ENCODE measurements at regions not wholly inside any gene's neighbourhood (a gene's known extent, or its start where the extent isn't known, plus 50 kb on each side); places are given as distances from the start of the nearest gene placed in this dataset.
A peak's percentile ranks its signal among the peaks of the same experiment; 100 is the strongest.

DNA sequence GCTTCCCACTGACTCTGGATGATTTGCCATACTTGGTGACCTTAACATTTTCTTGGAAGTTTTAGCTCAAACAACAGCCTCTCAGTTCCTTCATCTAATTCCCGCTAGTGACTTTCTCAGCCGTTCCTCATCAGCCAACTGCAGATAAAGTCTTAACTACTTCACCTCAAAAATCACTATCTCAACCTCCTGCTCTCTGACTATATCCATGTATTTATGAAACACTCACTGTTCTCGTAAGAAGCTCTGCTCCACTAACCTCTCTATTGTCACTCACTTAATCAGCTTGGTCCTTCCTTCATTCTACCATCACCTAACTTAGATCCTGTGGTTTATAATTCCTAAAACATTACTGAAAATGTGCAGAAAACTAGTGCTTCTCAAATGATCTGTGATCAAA, 1551.6 kb downstream of the MRPL39 start:
- no peaks in the 10 kb centered on the region for H3K9me3 ChIP-seq (ENCODE audit: insufficient read depth, low read depth, low read length)
- H3K4me1 ChIP-seq (ENCODE audit: insufficient read depth, low read length, poor library complexity, severe bottlenecking): no peaks in the 10 kb centered on the region
- no peaks in the 10 kb centered on the region for H3F3A ChIP-seq (ENCODE audit: low read depth)
- H3K27me3 ChIP-seq (ENCODE audit: insufficient read depth, low read length, poor library complexity, severe bottlenecking): no peaks in the 10 kb centered on the region
- no peaks in the 10 kb centered on the region for H3K79me2 ChIP-seq (ENCODE audit: insufficient read depth, low read length)
- no peaks in the 10 kb centered on the region for H3K9me2 ChIP-seq (replicated peaks; ENCODE audit: low read depth, low read length)
- TF ChIP-seq, protein P1, sequence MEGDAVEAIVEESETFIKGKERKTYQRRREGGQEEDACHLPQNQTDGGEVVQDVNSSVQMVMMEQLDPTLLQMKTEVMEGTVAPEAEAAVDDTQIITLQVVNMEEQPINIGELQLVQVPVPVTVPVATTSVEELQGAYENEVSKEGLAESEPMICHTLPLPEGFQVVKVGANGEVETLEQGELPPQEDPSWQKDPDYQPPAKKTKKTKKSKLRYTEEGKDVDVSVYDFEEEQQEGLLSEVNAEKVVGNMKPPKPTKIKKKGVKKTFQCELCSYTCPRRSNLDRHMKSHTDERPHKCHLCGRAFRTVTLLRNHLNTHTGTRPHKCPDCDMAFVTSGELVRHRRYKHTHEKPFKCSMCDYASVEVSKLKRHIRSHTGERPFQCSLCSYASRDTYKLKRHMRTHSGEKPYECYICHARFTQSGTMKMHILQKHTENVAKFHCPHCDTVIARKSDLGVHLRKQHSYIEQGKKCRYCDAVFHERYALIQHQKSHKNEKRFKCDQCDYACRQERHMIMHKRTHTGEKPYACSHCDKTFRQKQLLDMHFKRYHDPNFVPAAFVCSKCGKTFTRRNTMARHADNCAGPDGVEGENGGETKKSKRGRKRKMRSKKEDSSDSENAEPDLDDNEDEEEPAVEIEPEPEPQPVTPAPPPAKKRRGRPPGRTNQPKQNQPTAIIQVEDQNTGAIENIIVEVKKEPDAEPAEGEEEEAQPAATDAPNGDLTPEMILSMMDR (conservative IDR thresholded peaks at IDR 0.05; ENCODE audit: low read length): no peak
- TF ChIP-seq EZH2phosphoT487 (IDR thresholded peaks at IDR 0.05; ENCODE audit: borderline replicate concordance): no peak
- no peak overlapping the region for H3K9ac ChIP-seq (ENCODE audit: low read depth, low read length, poor library complexity, severe bottlenecking)
- H3K36me3 ChIP-seq (ENCODE audit: insufficient read depth, low read length): no peaks in the 10 kb centered on the region
- no peak overlapping the region for H2AFZ ChIP-seq (ENCODE audit: low read length)
- no peak overlapping the region for H3K4me2 ChIP-seq (ENCODE audit: low read depth, low read length, poor library complexity, severe bottlenecking)
- H3K4me3 ChIP-seq (ENCODE audit: low read length, poor library complexity, severe bottlenecking): no peak overlapping the region
- H4K20me1 ChIP-seq (ENCODE audit: insufficient read depth, low read length, poor library complexity, severe bottlenecking): no peaks in the 10 kb centered on the region

DNA sequence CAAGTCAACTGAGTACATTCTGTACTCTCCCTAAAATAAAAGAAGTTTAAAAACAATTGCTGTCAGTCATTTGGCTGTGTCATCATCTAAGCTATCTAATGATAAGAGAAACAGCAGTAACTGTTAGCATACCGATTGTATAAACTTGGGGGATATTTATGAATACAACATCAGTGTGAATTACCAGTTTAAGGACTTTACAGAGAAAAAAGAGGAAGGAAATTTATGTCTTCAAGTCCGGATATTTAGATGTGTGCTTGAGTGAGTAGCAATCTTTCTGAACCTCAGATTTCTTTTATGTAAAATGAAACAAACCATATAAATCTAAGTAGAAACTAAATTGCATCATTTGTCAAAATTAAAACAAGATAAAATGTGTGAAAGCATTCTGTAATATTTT, 1557.0 kb downstream of the MRPL39 start:
- Histone ChIP-seq H4K20me1 (ENCODE audit: insufficient read depth, low read length, poor library complexity, severe bottlenecking) (no peaks in the 10 kb centered on the region), H3K4me2 (ENCODE audit: low read depth, low read length, poor library complexity, severe bottlenecking) (no peak overlapping the region), H3K4me3 (ENCODE audit: low read length, poor library complexity, severe bottlenecking) (no peak overlapping the region), H3K9ac (ENCODE audit: low read depth, low read length, poor library complexity, severe bottlenecking) (no peak overlapping the region), H3K4me1 (ENCODE audit: insufficient read depth, low read length, poor library complexity, severe bottlenecking) (peaks cover 2% of the 10 kb centered on the region), H3K36me3 (ENCODE audit: insufficient read depth, low read length) (no peaks in the 10 kb centered on the region), H3K27me3 (ENCODE audit: insufficient read depth, low read length, poor library complexity, severe bottlenecking) (no peaks in the 10 kb centered on the region), H3F3A (ENCODE audit: low read depth) (no peaks in the 10 kb centered on the region), H3K9me2 (replicated peaks; ENCODE audit: low read depth, low read length) (no peaks in the 10 kb centered on the region), H3K79me2 (ENCODE audit: insufficient read depth, low read length) (no peaks in the 10 kb centered on the region), H2AFZ (ENCODE audit: low read length) (no peak overlapping the region), H3K9me3 (ENCODE audit: insufficient read depth, low read depth, low read length) (no peaks in the 10 kb centered on the region)
- TF ChIP-seq, protein P1 (conservative IDR thresholded peaks at IDR 0.05; ENCODE audit: low read length): no peak
- no peak for TF ChIP-seq EZH2phosphoT487 (IDR thresholded peaks at IDR 0.05; ENCODE audit: borderline replicate concordance)

DNA sequence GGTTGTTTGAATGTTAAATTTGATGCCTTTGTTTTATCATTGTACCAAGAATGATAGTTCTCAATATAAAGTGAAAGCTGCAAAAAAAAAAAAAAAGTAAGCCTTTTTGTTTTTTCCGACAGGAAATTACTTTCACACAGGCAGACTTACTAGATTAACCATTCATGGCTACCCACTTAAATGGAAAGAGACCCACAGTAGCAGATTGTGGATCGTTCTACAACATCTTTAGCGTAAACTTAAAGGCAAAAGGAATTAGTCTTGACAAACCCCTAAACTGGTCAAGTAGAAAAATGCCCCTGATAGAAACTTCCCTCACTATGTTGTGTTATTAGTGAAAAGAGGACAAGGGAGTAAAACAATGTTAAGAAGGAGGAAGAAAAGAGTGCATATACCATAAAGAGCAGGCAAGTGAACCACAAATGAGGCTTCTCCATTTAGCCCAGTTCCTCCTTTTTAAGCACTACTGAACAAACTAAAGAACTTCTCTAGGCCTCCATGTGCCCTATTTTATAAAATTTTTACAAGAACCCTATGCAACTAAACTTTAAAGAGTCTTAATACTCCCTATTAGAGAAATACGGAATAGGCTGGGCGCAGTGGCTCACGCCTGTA, 1560.3 kb downstream of the MRPL39 start:
- H2AFZ ChIP-seq (ENCODE audit: low read length): peak overlapping the region; percentile 66; the same call in 1 of the 2 replicates
- no peak for TF ChIP-seq EZH2phosphoT487 (IDR thresholded peaks at IDR 0.05; ENCODE audit: borderline replicate concordance)
- TF ChIP-seq, protein P1 (conservative IDR thresholded peaks at IDR 0.05; ENCODE audit: low read length): no peak
- no peaks in the 10 kb centered on the region for H3K27me3 ChIP-seq (ENCODE audit: insufficient read depth, low read length, poor library complexity, severe bottlenecking)
- H3K9me3 ChIP-seq (ENCODE audit: insufficient read depth, low read depth, low read length): no peaks in the 10 kb centered on the region
- no peaks in the 10 kb centered on the region for H4K20me1 ChIP-seq (ENCODE audit: insufficient read depth, low read length, poor library complexity, severe bottlenecking)
- no peaks in the 10 kb centered on the region for H3F3A ChIP-seq (ENCODE audit: low read depth)
- H3K4me1 ChIP-seq (ENCODE audit: insufficient read depth, low read length, poor library complexity, severe bottlenecking): peaks cover 2% of the 10 kb centered on the region
- H3K9me2 ChIP-seq (replicated peaks; ENCODE audit: low read depth, low read length): no peaks in the 10 kb centered on the region
- no peak overlapping the region for H3K9ac ChIP-seq (ENCODE audit: low read depth, low read length, poor library complexity, severe bottlenecking)
- H3K36me3 ChIP-seq (ENCODE audit: insufficient read depth, low read length): no peaks in the 10 kb centered on the region
- H3K4me3 ChIP-seq (ENCODE audit: low read length, poor library complexity, severe bottlenecking): peak overlapping the region; percentile 13
- peak overlapping the region; percentile 29 for H3K4me2 ChIP-seq (ENCODE audit: low read depth, low read length, poor library complexity, severe bottlenecking)
- no peaks in the 10 kb centered on the region for H3K79me2 ChIP-seq (ENCODE audit: insufficient read depth, low read length)

All from Loucy (cell line).